ENCODE measurements at regions not wholly inside any gene's neighbourhood (a gene's known extent, or its start where the extent isn't known, plus 50 kb on each side); places are given as distances from the start of the nearest gene placed in this dataset.

DNA sequence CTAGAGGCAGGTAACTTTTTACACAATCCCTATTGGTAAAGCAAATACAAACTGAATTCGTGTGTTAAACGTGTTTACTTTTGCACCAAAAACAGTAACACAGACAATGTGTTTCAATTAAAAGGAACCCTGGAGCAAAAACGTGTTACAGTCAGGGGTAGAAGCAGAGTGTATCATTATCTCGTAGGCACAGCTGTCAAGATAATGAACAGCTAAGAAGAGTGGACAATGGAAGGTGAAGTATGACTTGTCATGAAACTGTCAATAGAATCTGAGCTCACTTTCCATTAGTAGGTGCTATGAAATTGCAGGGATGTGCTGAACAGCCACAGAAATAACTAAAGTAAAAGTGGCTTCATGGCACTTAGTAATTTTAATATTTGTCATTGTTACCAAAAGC, 1229.8 kb upstream of the WWC1 start:
- peaks cover 10% of the 10 kb centered on the region for H3K4me1 Mint-ChIP-seq (ENCODE audit: low read depth)
- no peaks in the 10 kb centered on the region for H3K27me3 Mint-ChIP-seq

DNA sequence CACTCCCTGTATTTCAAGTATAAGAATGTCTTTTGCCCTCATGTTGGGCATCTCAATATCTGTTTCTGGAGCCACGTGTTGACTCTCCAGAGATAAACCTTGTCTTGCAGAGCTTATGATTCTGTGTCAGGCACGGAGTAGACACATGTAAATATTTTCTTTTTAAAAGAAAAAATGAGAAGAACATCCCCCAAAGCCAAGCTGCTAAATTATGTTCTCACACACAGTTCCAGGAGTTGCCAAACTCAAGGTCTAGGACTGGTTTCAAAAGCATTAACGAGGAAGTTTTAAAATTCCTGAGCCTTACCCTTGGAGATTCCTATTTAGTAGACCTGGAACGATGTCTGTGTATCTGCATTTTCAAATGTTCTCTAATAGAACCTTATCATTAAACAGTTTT, 1228.3 kb upstream of the WWC1 start:
- Mint-ChIP-seq H3K27me3 (peaks cover 4% of the 10 kb centered on the region), H3K36me3 (ENCODE audit: insufficient read depth) (no peaks in the 10 kb centered on the region), H3K4me1 (ENCODE audit: low read depth) (peaks cover 10% of the 10 kb centered on the region), H3K27ac (no peak overlapping the region), H3K4me3 (ENCODE audit: low read depth) (no peak overlapping the region), H3K9me3 (ENCODE audit: low read depth) (no peaks in the 10 kb centered on the region)
- no peak for DNase-seq (ENCODE audit: low spot score, unreplicated experiment)
- TF ChIP-seq, protein P1, sequence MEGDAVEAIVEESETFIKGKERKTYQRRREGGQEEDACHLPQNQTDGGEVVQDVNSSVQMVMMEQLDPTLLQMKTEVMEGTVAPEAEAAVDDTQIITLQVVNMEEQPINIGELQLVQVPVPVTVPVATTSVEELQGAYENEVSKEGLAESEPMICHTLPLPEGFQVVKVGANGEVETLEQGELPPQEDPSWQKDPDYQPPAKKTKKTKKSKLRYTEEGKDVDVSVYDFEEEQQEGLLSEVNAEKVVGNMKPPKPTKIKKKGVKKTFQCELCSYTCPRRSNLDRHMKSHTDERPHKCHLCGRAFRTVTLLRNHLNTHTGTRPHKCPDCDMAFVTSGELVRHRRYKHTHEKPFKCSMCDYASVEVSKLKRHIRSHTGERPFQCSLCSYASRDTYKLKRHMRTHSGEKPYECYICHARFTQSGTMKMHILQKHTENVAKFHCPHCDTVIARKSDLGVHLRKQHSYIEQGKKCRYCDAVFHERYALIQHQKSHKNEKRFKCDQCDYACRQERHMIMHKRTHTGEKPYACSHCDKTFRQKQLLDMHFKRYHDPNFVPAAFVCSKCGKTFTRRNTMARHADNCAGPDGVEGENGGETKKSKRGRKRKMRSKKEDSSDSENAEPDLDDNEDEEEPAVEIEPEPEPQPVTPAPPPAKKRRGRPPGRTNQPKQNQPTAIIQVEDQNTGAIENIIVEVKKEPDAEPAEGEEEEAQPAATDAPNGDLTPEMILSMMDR (IDR thresholded peaks at IDR 0.05; ENCODE audit: unreplicated experiment) = no peak

More for the DNA sequence above, 1229.8 kb upstream of the WWC1 start:
- Mint-ChIP-seq H3K4me3 (ENCODE audit: low read depth) (no peak overlapping the region), H3K36me3 (ENCODE audit: insufficient read depth) (no peaks in the 10 kb centered on the region), H3K27ac (no peak overlapping the region), H3K9me3 (ENCODE audit: low read depth) (no peaks in the 10 kb centered on the region)
- TF ChIP-seq, protein P1 (IDR thresholded peaks at IDR 0.05; ENCODE audit: unreplicated experiment) = no peak
- DNase-seq (ENCODE audit: low spot score, unreplicated experiment) = no peak

DNA sequence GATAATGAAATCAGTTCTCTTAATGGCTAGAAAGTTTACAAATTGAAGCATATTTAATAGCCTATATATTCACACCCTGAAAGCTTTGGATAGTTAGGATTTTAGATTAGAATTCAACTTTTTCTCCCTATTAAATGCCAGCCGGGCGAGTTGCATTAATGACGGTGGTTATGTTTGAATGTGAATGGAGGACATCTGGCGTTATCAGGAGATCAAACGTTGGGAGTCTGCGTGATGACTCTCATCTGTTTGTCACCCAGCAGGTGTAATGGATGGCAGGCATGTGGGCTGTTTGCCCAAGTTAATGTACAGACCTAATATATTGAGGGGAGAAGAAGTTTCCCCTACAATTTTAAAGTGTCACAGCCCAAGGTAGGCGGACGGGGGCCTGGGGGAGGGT, 1227.7 kb upstream of the WWC1 start:
- DNase-seq (ENCODE audit: low spot score, unreplicated experiment) = no peak
- Mint-ChIP-seq H3K4me3 (ENCODE audit: low read depth) (no peak overlapping the region), H3K27ac (no peak overlapping the region), H3K9me3 (ENCODE audit: low read depth) (no peaks in the 10 kb centered on the region), H3K36me3 (ENCODE audit: insufficient read depth) (no peaks in the 10 kb centered on the region), H3K27me3 (peaks cover 4% of the 10 kb centered on the region), H3K4me1 (ENCODE audit: low read depth) (peaks cover 10% of the 10 kb centered on the region)
- TF ChIP-seq, protein P1 (IDR thresholded peaks at IDR 0.05; ENCODE audit: unreplicated experiment) = no peak

DNA sequence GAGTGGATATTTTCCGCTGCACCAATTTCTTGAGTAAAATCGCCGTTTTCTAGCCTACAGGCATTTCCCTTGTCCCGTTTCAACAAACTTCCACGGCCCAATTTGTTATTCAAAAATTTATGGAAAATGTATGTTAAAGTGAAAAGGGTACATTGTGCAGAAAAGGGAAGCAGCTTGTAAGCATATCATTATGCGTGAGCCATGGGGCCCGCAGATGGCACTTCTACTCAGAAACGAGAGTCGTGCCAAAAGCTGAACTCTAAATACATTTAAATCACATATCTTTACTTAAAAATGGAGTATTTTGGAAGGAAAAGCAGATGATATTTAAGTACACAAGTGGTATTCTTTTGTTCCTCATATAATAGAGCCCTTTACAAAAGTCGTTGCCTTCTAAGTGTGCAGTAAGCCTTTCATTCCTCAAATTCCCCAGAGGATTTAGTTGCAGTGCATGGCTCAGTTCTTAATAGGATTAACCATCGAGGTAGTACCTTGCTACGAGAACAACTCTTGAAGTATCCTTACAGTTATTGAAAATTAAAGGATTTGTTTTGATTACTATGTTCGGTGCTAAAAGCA, 1227.2 kb upstream of the WWC1 start:
- H3K27ac Mint-ChIP-seq = no peak overlapping the region
- H3K36me3 Mint-ChIP-seq (ENCODE audit: insufficient read depth) = no peaks in the 10 kb centered on the region
- peaks cover 4% of the 10 kb centered on the region for H3K27me3 Mint-ChIP-seq
- DNase-seq (ENCODE audit: low spot score, unreplicated experiment) = no peak
- TF ChIP-seq, protein P1 (IDR thresholded peaks at IDR 0.05; ENCODE audit: unreplicated experiment) = no peak
- H3K9me3 Mint-ChIP-seq (ENCODE audit: low read depth) = no peaks in the 10 kb centered on the region
- no peak overlapping the region for H3K4me3 Mint-ChIP-seq (ENCODE audit: low read depth)
- H3K4me1 Mint-ChIP-seq (ENCODE audit: low read depth) = peaks cover 10% of the 10 kb centered on the region

DNA sequence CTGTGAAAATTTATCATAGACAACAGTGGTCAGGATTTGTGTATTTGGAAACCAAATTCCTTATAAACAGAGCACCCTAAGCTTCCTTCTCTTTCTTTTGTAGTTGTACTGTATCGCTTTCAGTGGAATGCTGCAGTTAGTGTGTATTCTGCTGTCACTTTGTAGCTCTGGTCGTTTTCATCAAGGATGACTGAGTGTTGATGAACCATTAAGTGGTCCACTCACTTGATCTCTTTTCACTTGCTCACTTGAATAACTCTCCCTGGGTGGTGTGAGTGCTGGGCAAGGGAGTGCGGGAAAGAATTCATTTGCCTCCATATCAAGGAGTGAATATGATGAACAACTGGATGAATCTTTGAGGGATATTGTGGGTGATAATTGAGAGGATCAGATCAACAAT, 1225.7 kb upstream of the WWC1 start:
- no peaks in the 10 kb centered on the region for H3K9me3 Mint-ChIP-seq (ENCODE audit: low read depth)
- TF ChIP-seq, protein P1 (IDR thresholded peaks at IDR 0.05; ENCODE audit: unreplicated experiment) = no peak
- H3K4me1 Mint-ChIP-seq (ENCODE audit: low read depth) = peaks cover 10% of the 10 kb centered on the region
- peaks cover 4% of the 10 kb centered on the region for H3K27me3 Mint-ChIP-seq
- no peaks in the 10 kb centered on the region for H3K36me3 Mint-ChIP-seq (ENCODE audit: insufficient read depth)
- no peak overlapping the region for H3K4me3 Mint-ChIP-seq (ENCODE audit: low read depth)
- H3K27ac Mint-ChIP-seq = no peak overlapping the region
- no peak for DNase-seq (ENCODE audit: low spot score, unreplicated experiment)
